Body of pancreas (tissue), 4 donors: ENCODE measurements at regions not wholly inside any gene's neighbourhood (a gene's known extent, or its start where the extent isn't known, plus 50 kb on each side); places are given as distances from the start of the nearest gene placed in this dataset.

Experiments
- ATAC-seq: fragments of 150-250 bp; one replicate; pipeline ENCODE4 v1.9.1; 2016
- DNase-seq, 4 donors: peaks; one replicate each; pipeline ENCODE4 v3.0.0-alpha.2; 2019
- H3K27ac ChIP-seq, 4 donors: fragments of 200-600 bp; sonication (generic); 1 replicate in 3 of 4; 2 replicates in 1 of 4; pipeline versions ENCODE4 v1.5.1 to v1.6.1; 2016 to 2019; ENCODE audit warnings: mild to moderate bottlenecking in 1 of 4, mixed read lengths in 1 of 4, moderate library complexity in 1 of 4
- H3K27me3 ChIP-seq, 2 donors: fragments of 200-600 bp; sonication (generic); one replicate each; pipeline ENCODE4 v1.6.0; 2016; ENCODE audit warnings: mild to moderate bottlenecking in 1 of 2
- H3K36me3 ChIP-seq, 2 donors: fragments of 200-600 bp; sonication (generic); replicated peaks in 1 of 2; 2 replicates each; pipeline ENCODE4 v1.5.1; 2016; ENCODE audit warnings: low read depth in 2 of 2; ENCODE audit not compliant: insufficient read depth in 1 of 2
- H3K4me1 ChIP-seq: fragments of 200-600 bp; sonication (generic); one replicate; pipeline ENCODE4 v1.6.0; 2016
- H3K4me3 ChIP-seq, 2 donors: fragments of 200-600 bp; sonication (generic); 1 replicate in 1 of 2; 2 replicates in 1 of 2; pipeline ENCODE4 v1.5.1; 2016 to 2019
- H3K9me3 ChIP-seq, 3 donors: fragments of 200-600 bp; sonication (generic); 1 replicate in 2 of 3; 2 replicates in 1 of 3; pipeline ENCODE4 v1.5.1; 2016
- POLR2A ChIP-seq, 3 donors: fragments of 450-650 bp; IDR thresholded peaks; one replicate each; pipeline ENCODE4 v1.6.1; 2016; ENCODE audit warnings: antibody characterized with exemption in 3 of 3, mild to moderate bottlenecking in 2 of 3
- WGBS, 2 donors: methylation state at CpG; one replicate each; pipeline ENCODE4 v1.1.5; 2017; 5-methylcytosine and 5-hydroxymethylcytosine counted together
- intact Hi-C: fragments of 100-400 bp; cut with DNase I; formaldehyde crosslinking; loops from one replicate; pipeline ENCODE4 v1.15.1; 2023
- TF ChIP-seq, protein P1 (sequence below), 7 experiments: fragments of 450-650 bp in 4 of 7; fragments of 200-600 bp in 3 of 7; sonication (generic) in 3 of 7; IDR thresholded peaks; one replicate each; pipeline ENCODE4 v1.5.1; 2016 to 2019; ENCODE audit warnings: antibody characterized with exemption in 7 of 7

DNA sequence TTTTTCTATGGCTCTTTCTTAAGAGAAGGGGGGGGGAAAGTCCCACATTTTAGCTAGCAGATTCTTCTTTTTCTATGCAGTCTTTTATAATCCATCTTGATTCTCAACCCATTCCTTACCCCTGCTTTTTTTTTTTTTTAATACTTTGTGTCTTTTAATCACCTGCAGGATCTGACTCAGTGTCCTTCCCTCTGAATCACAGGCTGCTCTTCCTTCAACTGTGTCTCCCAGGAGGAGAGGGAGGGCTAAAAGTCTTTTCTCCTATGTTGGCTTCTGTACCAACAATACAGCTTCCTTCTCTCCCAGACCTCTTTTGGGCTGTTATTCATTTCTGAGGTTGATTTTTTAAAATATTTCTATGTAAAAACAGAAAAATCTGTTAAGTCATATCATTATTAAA, 686.2 kb downstream of the ADGRL2 start:
- ATAC-seq (no peak), DNase-seq (no peak)
- Histone ChIP-seq H3K4me3 (no peak overlapping the region), H3K4me1 (no peaks in the 10 kb centered on the region), H3K27me3 (no peaks in the 10 kb centered on the region), H3K27ac (no peak overlapping the region), H3K36me3 (no peaks in the 10 kb centered on the region), H3K9me3 (no peaks in the 10 kb centered on the region)
- no peak for TF ChIP-seq POLR2A (IDR thresholded peaks at IDR 0.05)
- TF ChIP-seq, protein P1, sequence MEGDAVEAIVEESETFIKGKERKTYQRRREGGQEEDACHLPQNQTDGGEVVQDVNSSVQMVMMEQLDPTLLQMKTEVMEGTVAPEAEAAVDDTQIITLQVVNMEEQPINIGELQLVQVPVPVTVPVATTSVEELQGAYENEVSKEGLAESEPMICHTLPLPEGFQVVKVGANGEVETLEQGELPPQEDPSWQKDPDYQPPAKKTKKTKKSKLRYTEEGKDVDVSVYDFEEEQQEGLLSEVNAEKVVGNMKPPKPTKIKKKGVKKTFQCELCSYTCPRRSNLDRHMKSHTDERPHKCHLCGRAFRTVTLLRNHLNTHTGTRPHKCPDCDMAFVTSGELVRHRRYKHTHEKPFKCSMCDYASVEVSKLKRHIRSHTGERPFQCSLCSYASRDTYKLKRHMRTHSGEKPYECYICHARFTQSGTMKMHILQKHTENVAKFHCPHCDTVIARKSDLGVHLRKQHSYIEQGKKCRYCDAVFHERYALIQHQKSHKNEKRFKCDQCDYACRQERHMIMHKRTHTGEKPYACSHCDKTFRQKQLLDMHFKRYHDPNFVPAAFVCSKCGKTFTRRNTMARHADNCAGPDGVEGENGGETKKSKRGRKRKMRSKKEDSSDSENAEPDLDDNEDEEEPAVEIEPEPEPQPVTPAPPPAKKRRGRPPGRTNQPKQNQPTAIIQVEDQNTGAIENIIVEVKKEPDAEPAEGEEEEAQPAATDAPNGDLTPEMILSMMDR (IDR thresholded peaks at IDR 0.05): no peak
- intact Hi-C loops: no loop called here

DNA sequence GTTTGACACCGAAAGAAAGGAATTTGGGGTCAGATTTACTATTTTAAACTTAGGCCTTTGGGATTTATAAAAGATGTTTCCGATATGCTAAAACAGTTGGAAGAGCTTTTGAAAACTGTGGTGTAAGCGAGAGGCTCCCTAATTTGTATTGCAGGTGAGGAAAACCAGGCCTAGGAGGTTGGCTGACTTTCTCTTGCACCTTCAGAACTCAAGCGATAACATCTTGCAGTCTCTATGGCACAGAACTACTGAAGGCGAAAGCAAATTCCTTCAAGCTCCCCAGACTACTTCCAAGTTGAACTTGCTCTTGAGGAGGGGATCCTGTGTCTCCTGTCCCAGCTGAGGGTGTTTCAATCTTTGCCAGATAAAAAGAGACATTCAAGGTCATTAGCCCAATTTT, 685.7 kb downstream of the ADGRL2 start:
- Histone ChIP-seq H3K4me1 (no peaks in the 10 kb centered on the region), H3K4me3 (no peak overlapping the region), H3K27ac (no peak overlapping the region), H3K36me3 (no peaks in the 10 kb centered on the region), H3K27me3 (no peaks in the 10 kb centered on the region), H3K9me3 (no peaks in the 10 kb centered on the region)
- 88 to 89% methylated on average over 5 of the region's 5 CpGs for WGBS, 2 donors
- ATAC-seq (no peak), DNase-seq (no peak)
- intact Hi-C loops: no loop called here
- no peak for TF ChIP-seq POLR2A (IDR thresholded peaks at IDR 0.05)
- TF ChIP-seq, protein P1 (IDR thresholded peaks at IDR 0.05): no peak

DNA sequence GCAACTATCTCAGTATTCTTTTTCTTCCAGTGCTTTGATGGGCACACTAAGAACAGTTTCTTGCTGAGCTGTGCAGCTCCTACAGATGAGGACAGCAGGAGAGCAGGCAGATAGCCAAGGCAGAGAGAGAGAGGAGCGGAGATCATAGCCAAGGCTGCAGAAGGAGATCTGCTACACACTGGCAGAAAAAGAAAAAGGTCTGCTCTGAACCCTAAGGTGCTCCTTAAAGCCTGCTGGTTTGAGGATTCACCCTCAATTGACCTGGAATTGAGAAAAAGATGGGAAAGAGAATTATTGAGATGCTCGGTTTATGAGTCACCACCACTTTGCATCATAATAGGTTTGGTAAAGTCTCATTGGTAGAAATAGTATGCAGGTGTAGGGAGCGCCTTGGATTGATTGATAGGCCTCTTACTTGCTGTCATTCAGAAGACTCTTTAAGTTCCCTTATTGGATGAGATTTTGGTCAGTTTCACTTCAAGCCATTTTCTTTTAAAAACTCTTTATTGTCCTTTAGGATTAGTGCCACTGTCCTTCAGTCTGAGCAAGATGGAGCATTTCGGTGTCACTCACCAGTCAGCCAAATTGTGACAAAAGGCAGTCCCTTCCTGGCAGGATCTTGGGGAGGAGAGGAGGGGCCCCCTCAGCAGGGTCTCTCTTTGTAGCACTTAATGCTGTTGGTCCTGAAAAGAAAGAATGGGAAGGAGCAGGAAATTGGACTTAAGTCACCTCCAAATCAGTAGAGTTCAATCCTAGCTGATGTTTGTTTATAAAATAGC, 685.0 kb downstream of the ADGRL2 start:
- H3K9me3 ChIP-seq: no peaks in the 10 kb centered on the region
- H3K4me3 ChIP-seq: no peak overlapping the region
- TF ChIP-seq POLR2A (IDR thresholded peaks at IDR 0.05): no peak
- TF ChIP-seq, protein P1 (IDR thresholded peaks at IDR 0.05): no peak
- DNase-seq: peak in 3 of 4 donors; percentile 14 to 33 (median 16)
- no peak overlapping the region for H3K27ac ChIP-seq
- no peaks in the 10 kb centered on the region for H3K36me3 ChIP-seq
- intact Hi-C loops: no loop called here
- H3K4me1 ChIP-seq: no peaks in the 10 kb centered on the region
- H3K27me3 ChIP-seq: no peaks in the 10 kb centered on the region
- ATAC-seq: no peak
- WGBS, 2 donors: 76 to 80% methylated on average over 4 of the region's 4 CpGs

DNA sequence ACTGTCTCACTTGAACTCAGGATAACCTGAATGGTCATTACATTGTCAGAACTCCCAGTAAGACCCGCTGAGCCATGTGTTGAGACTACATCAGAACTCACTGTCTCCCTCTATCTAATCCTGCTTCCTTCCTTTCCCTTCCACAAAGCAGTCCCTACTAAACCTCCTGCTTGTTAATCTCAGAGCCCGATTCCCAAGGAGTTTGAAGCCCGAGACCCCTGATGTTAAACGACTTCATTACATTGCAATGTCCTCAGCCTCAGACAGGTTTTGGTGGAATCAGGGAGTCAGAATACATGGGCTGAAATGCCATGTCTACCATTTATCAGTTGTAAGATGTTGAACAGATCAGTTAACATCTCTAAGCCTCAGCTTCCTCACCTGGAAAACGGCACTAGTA, 682.4 kb downstream of the ADGRL2 start:
- Histone ChIP-seq H3K36me3 (no peaks in the 10 kb centered on the region), H3K9me3 (no peaks in the 10 kb centered on the region), H3K27me3 (no peaks in the 10 kb centered on the region), H3K4me1 (no peaks in the 10 kb centered on the region), H3K27ac (no peak overlapping the region), H3K4me3 (no peak overlapping the region)
- intact Hi-C loops: no loop called here
- ATAC-seq: no peak
- DNase-seq: no peak
- 75 to 84% methylated on average over 5 of the region's 5 CpGs for WGBS, 2 donors
- TF ChIP-seq POLR2A (IDR thresholded peaks at IDR 0.05): no peak
- TF ChIP-seq, protein P1 (IDR thresholded peaks at IDR 0.05): no peak

DNA sequence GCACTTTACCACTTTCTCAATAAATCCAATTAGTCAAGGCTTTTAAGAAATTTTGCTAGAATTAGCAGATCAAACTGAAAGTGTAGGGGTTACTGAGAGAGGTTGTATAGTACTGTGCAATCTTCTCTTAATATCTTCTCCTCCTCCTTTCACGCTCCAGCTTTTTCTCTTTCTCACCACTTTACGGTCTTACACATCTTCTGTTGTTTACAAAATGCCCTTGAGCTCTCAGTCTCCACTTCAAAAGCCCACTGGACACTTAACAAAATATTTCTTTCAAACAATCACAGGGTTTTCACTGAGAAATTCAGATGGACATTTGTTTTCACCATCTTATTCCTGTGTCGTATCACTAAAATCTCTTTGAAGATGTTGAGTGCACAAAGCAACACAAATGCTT, 678.2 kb downstream of the ADGRL2 start:
- H3K4me1 ChIP-seq: no peaks in the 10 kb centered on the region
- 94 to 95% methylated on average over 3 of the region's 3 CpGs for WGBS, 2 donors
- intact Hi-C loops: no loop called here
- no peak overlapping the region for H3K4me3 ChIP-seq
- ATAC-seq (no peak), DNase-seq (no peak)
- TF ChIP-seq, protein P1 (IDR thresholded peaks at IDR 0.05): no peak
- TF ChIP-seq POLR2A (IDR thresholded peaks at IDR 0.05): no peak
- H3K9me3 ChIP-seq: no peaks in the 10 kb centered on the region
- no peaks in the 10 kb centered on the region for H3K36me3 ChIP-seq
- H3K27me3 ChIP-seq: no peaks in the 10 kb centered on the region
- H3K27ac ChIP-seq: no peak overlapping the region
